Muscle of leg (tissue), 3 donors: ENCODE measurements at regions not wholly inside any gene's neighbourhood (a gene's known extent, or its start where the extent isn't known, plus 50 kb on each side); places are given as distances from the start of the nearest gene placed in this dataset.
"Not testable (repeated sequence)": the region's sequence is repeated elsewhere in the genome, so short reads cannot be mapped to it uniquely, and the experiment has no call there.

ENCODE experiments used
- DNase-seq: peaks from one replicate; pipeline ENCODE4 v3.0.0; 2013
- H3K27ac ChIP-seq: one replicate; pipeline ENCODE4 v1.5.1; 2013; ENCODE audit warnings: mild to moderate bottlenecking, low read length, control low read depth
- H3K27me3 ChIP-seq: one replicate; pipeline ENCODE4 v1.6.1; 2013; ENCODE audit warnings: low read length; ENCODE audit not compliant: control insufficient read depth, insufficient read depth
- H3K36me3 ChIP-seq: one replicate; pipeline ENCODE4 v1.6.1; 2013; ENCODE audit warnings: low read length; ENCODE audit not compliant: control insufficient read depth, insufficient read depth
- H3K4me1 ChIP-seq: one replicate; pipeline ENCODE4 v1.6.1; 2013; ENCODE audit warnings: low read length; ENCODE audit not compliant: control insufficient read depth, insufficient read depth
- H3K4me3 ChIP-seq: one replicate; pipeline ENCODE4 v1.5.1; 2013; ENCODE audit warnings: low read length, control low read depth
- H3K9me3 ChIP-seq: replicated peaks from 2 replicates; pipeline ENCODE4 v1.6.1; 2013; ENCODE audit warnings: low read depth, low read length; ENCODE audit not compliant: control insufficient read depth
- WGBS: methylation state at CpG from one replicate; pipeline ENCODE4 v1.1.5; 2013; ENCODE audit warnings: missing lambda C conversion rate; ENCODE audit not compliant: insufficient coverage; 5-methylcytosine and 5-hydroxymethylcytosine counted together

- H3K27me3 ChIP-seq, result no peaks in the 10 kb centered on the region
- WGBS, result 86% methylated on average over 1 of the region's 3 CpGs
- no peaks in the 10 kb centered on the region for H3K9me3 ChIP-seq
- H3K4me1 ChIP-seq, result no peaks in the 10 kb centered on the region
- no peak overlapping the region for H3K4me3 ChIP-seq
- no peaks in the 10 kb centered on the region for H3K36me3 ChIP-seq
- no peak overlapping the region for H3K27ac ChIP-seq
- no peak for DNase-seq
These were observed 334.0 kb upstream of the NDST3 start for GRCh38 chr4:117700111-117700892.

- Histone ChIP-seq H3K9me3 (peaks cover 5% of the 10 kb centered on the region), H3K4me1 (no peaks in the 10 kb centered on the region), H3K27ac (no peak overlapping the region), H3K27me3 (no peaks in the 10 kb centered on the region), H3K4me3 (no peak overlapping the region), H3K36me3 (no peaks in the 10 kb centered on the region)
- WGBS, result no CpG with 5 or more reads among the region's 3 CpGs
- DNase-seq, result no peak
These were observed 331.9 kb upstream of the NDST3 start for GRCh38 chr4:117702353-117702752.

- H3K9me3 ChIP-seq, result peaks cover 17% of the 10 kb centered on the region
- WGBS, result no CpG with 5 or more reads among the region's 2 CpGs
- H3K27me3 ChIP-seq, result no peaks in the 10 kb centered on the region
- no peak for DNase-seq
- H3K27ac ChIP-seq, result no peak overlapping the region
- H3K4me3 ChIP-seq, result no peak overlapping the region
- no peaks in the 10 kb centered on the region for H3K4me1 ChIP-seq
- no peaks in the 10 kb centered on the region for H3K36me3 ChIP-seq
These were observed 329.6 kb upstream of the NDST3 start for GRCh38 chr4:117704721-117705120.

- Histone ChIP-seq H3K4me3 (no peak overlapping the region), H3K27me3 (no peaks in the 10 kb centered on the region), H3K36me3 (no peaks in the 10 kb centered on the region), H3K9me3 (no peaks in the 10 kb centered on the region), H3K4me1 (no peaks in the 10 kb centered on the region), H3K27ac (no peak overlapping the region)
- no CpG with 5 or more reads among the region's 1 CpG for WGBS
- no peak for DNase-seq
These were observed 293.6 kb upstream of the NDST3 start for GRCh38 chr4:117740736-117741135.

GRCh38 chr4:117745379-117745778 lies 288.9 kb upstream of the NDST3 start:
- not testable (repeated sequence) for H3K27ac ChIP-seq, H3K36me3 ChIP-seq, H3K4me3 ChIP-seq, H3K9me3 ChIP-seq, H3K27me3 ChIP-seq, DNase-seq, H3K4me1 ChIP-seq
- no CpG with 5 or more reads among the region's 1 CpG for WGBS

GRCh38 chr4:117755438-117755837 lies 278.8 kb upstream of the NDST3 start:
- Histone ChIP-seq H3K27me3 (no peaks in the 10 kb centered on the region), H3K9me3 (peaks cover 7% of the 10 kb centered on the region), H3K36me3 (no peaks in the 10 kb centered on the region), H3K27ac (no peak overlapping the region), H3K4me1 (no peaks in the 10 kb centered on the region), H3K4me3 (no peak overlapping the region)
- DNase-seq, result no peak
- 50% methylated on average over 1 of the region's 1 CpG for WGBS

- no peak overlapping the region for H3K4me3 ChIP-seq
- H3K36me3 ChIP-seq, result no peaks in the 10 kb centered on the region
- no peak for DNase-seq
- no peaks in the 10 kb centered on the region for H3K4me1 ChIP-seq
- no peaks in the 10 kb centered on the region for H3K9me3 ChIP-seq
- no CpG with 5 or more reads among the region's 3 CpGs for WGBS
- H3K27ac ChIP-seq, result no peak overlapping the region
- H3K27me3 ChIP-seq, result no peaks in the 10 kb centered on the region
These were observed 265.7 kb upstream of the NDST3 start for GRCh38 chr4:117768610-117769009.

GRCh38 chr4:117770269-117771102 lies 263.8 kb upstream of the NDST3 start:
- no peak for DNase-seq
- Histone ChIP-seq H3K27ac (no peak overlapping the region), H3K27me3 (no peaks in the 10 kb centered on the region), H3K4me3 (no peak overlapping the region), H3K36me3 (no peaks in the 10 kb centered on the region), H3K4me1 (no peaks in the 10 kb centered on the region), H3K9me3 (no peaks in the 10 kb centered on the region)
- 68% methylated on average over 2 of the region's 3 CpGs for WGBS

- DNase-seq, result no peak
- Histone ChIP-seq H3K4me1 (no peaks in the 10 kb centered on the region), H3K4me3 (no peak overlapping the region), H3K9me3 (no peaks in the 10 kb centered on the region), H3K36me3 (no peaks in the 10 kb centered on the region), H3K27me3 (no peaks in the 10 kb centered on the region), H3K27ac (no peak overlapping the region)
- WGBS, result 74% methylated on average over 3 of the region's 6 CpGs
These were observed 262.5 kb upstream of the NDST3 start for GRCh38 chr4:117771647-117772337.
